Panc1 (cell line): ENCODE measurements at regions not wholly inside any gene's neighbourhood (a gene's known extent, or its start where the extent isn't known, plus 50 kb on each side); places are given as distances from the start of the nearest gene placed in this dataset.

ENCODE experiments used
- ATAC-seq: fragments of 200-7000 bp; cut with Tn5 transposase; 2 replicates; pipeline ENCODE4 v1.9.1; 2020; ENCODE audit warnings: mild to moderate bottlenecking, moderate library complexity
- BruUV-seq: library from RNA; stranded (reverse); fragments of 400-500 nt; replicated peaks from 2 replicates; lab custom pipeline; 2021; lab: Mats Ljungman, UMichigan
- CTCF ChIA-PET: fragments of 300-600 bp; sonication (Branson Sonifier 250); formaldehyde crosslinking; loops from one replicate; lab custom pipeline; 2022; ENCODE audit warnings: antibody characterized with exemption; lab: Charles Lee
- POLR2A ChIA-PET: fragments of 300-600 bp; sonication (Branson Sonifier 250); formaldehyde crosslinking; loops from one replicate; lab custom pipeline; 2022; ENCODE audit warnings: antibody characterized with exemption; lab: Charles Lee
- DNase-seq: peaks from one replicate; pipeline ENCODE4 v3.0.0-alpha.2; 2010; ENCODE audit warnings: low read depth, low spot score
- H3K27ac ChIP-seq: 2 replicates; pipeline ENCODE4 v1.5.1; 2011; ENCODE audit warnings: mild to moderate bottlenecking, low read length, inconsistent platforms
- H3K27me3 ChIP-seq: fragments of 200-500 bp; sonication (Bioruptor generic); 2 replicates; pipeline ENCODE4 v1.6.0; 2014; ENCODE audit warnings: low read length, inconsistent platforms; ENCODE audit not compliant: control insufficient read depth, insufficient read depth
- H3K36me3 ChIP-seq: fragments of 200-500 bp; sonication (Bioruptor generic); 2 replicates; pipeline ENCODE4 v1.5.1; 2014; ENCODE audit warnings: inconsistent platforms, mild to moderate bottlenecking, low read length, moderate library complexity; ENCODE audit not compliant: control insufficient read depth, insufficient read depth
- H3K4me1 ChIP-seq: 2 replicates; pipeline ENCODE4 v1.5.1; 2011; ENCODE audit warnings: inconsistent platforms, mild to moderate bottlenecking, low read length, moderate library complexity; ENCODE audit not compliant: control insufficient read depth, insufficient read depth
- H3K4me3 ChIP-seq, 2 experiments: 2 replicates each; pipeline ENCODE4 v1.5.1; 2011 to 2012; ENCODE audit warnings: low read depth in 2 of 2, low read length in 2 of 2, mild to moderate bottlenecking in 2 of 2, inconsistent platforms in 1 of 2, moderate library complexity in 1 of 2
- H3K9me3 ChIP-seq: fragments of 200-500 bp; sonication (Bioruptor generic); 2 replicates; pipeline ENCODE4 v1.5.1; 2014; ENCODE audit warnings: low read depth, mild to moderate bottlenecking, inconsistent platforms, low read length, moderate library complexity; ENCODE audit not compliant: control insufficient read depth, insufficient read depth
- POLR2AphosphoS5 ChIP-seq: IDR thresholded peaks from 2 replicates; pipeline ENCODE4 v1.6.1; 2012; ENCODE audit warnings: mild to moderate bottlenecking, low read depth, low read length, moderate library complexity
- SIN3A ChIP-seq: IDR thresholded peaks from 2 replicates; pipeline ENCODE4 v1.6.1; 2012; ENCODE audit warnings: low read depth, mild to moderate bottlenecking, low read length, moderate library complexity, borderline replicate concordance; ENCODE audit not compliant: insufficient read depth
- TCF7L2 ChIP-seq: IDR thresholded peaks from 2 replicates; pipeline ENCODE4 v1.6.1; 2011; ENCODE audit warnings: mild to moderate bottlenecking, low read depth, low read length, inconsistent platforms
- in situ Hi-C: cut with HindIII; loops from 2 replicates; pipeline ENCODE4 v1.10.0; 2016; ENCODE audit warnings: low sequenced_read_pairs, low pct_unique_long_range_greater_than_20kb
- intact Hi-C: fragments of 100-400 bp; cut with micrococcal nuclease; formaldehyde crosslinking; loops from one replicate; pipeline ENCODE4 v1.10.0; 2022; ENCODE audit not compliant: unreplicated experiment
- TF ChIP-seq, protein P1 (sequence below): fragments of 450-650 bp; IDR thresholded peaks from 2 replicates; pipeline ENCODE4 v1.5.1; 2017; ENCODE audit warnings: mild to moderate bottlenecking
- TF ChIP-seq, protein P2 (sequence below), 2 experiments: IDR thresholded peaks; 2 replicates each; pipeline ENCODE4 v1.6.1; 2011 to 2012; ENCODE audit warnings: low read depth in 2 of 2, control low read depth in 1 of 2, low read length in 1 of 2, mild to moderate bottlenecking in 1 of 2, moderate library complexity in 1 of 2; ENCODE audit not compliant: insufficient read depth in 1 of 2

DNA sequence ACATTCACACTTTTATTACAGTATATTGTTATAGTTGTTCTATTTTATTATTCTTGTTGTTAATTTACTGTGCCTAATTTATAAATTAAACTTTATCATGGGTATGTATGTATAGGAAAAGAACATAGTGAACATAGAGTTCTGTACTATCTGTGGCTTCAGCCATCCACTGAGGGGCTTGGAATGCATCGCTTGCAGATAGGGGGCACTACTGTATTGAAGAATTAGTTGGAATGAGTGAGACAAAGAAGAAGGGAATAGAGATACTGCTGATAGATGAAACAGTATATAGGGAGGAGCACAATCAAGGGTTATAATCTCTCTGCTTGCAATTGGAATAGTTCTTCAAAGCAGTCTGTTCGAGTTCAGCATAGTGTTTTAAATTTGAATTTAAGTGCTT, 432.2 kb downstream of the RAB38 start:
- CTCF ChIA-PET: no interaction called here
- in situ Hi-C loops (no loop called here), intact Hi-C loops (no loop called here)
- H3K27ac ChIP-seq: no peak overlapping the region
- no peaks in the 10 kb centered on the region; the same call in 1 of the 2 replicates for H3K27me3 ChIP-seq
- H3K4me3 ChIP-seq: no peak overlapping the region
- DNase-seq: no peak
- no peaks in the 10 kb centered on the region for H3K9me3 ChIP-seq
- no peaks in the 10 kb centered on the region for H3K36me3 ChIP-seq
- no peak for TF ChIP-seq TCF7L2
- no peak for TF ChIP-seq POLR2AphosphoS5
- TF ChIP-seq SIN3A: no peak
- TF ChIP-seq, protein P1, sequence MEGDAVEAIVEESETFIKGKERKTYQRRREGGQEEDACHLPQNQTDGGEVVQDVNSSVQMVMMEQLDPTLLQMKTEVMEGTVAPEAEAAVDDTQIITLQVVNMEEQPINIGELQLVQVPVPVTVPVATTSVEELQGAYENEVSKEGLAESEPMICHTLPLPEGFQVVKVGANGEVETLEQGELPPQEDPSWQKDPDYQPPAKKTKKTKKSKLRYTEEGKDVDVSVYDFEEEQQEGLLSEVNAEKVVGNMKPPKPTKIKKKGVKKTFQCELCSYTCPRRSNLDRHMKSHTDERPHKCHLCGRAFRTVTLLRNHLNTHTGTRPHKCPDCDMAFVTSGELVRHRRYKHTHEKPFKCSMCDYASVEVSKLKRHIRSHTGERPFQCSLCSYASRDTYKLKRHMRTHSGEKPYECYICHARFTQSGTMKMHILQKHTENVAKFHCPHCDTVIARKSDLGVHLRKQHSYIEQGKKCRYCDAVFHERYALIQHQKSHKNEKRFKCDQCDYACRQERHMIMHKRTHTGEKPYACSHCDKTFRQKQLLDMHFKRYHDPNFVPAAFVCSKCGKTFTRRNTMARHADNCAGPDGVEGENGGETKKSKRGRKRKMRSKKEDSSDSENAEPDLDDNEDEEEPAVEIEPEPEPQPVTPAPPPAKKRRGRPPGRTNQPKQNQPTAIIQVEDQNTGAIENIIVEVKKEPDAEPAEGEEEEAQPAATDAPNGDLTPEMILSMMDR: no peak
- TF ChIP-seq, protein P2, sequence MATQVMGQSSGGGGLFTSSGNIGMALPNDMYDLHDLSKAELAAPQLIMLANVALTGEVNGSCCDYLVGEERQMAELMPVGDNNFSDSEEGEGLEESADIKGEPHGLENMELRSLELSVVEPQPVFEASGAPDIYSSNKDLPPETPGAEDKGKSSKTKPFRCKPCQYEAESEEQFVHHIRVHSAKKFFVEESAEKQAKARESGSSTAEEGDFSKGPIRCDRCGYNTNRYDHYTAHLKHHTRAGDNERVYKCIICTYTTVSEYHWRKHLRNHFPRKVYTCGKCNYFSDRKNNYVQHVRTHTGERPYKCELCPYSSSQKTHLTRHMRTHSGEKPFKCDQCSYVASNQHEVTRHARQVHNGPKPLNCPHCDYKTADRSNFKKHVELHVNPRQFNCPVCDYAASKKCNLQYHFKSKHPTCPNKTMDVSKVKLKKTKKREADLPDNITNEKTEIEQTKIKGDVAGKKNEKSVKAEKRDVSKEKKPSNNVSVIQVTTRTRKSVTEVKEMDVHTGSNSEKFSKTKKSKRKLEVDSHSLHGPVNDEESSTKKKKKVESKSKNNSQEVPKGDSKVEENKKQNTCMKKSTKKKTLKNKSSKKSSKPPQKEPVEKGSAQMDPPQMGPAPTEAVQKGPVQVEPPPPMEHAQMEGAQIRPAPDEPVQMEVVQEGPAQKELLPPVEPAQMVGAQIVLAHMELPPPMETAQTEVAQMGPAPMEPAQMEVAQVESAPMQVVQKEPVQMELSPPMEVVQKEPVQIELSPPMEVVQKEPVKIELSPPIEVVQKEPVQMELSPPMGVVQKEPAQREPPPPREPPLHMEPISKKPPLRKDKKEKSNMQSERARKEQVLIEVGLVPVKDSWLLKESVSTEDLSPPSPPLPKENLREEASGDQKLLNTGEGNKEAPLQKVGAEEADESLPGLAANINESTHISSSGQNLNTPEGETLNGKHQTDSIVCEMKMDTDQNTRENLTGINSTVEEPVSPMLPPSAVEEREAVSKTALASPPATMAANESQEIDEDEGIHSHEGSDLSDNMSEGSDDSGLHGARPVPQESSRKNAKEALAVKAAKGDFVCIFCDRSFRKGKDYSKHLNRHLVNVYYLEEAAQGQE (IDR thresholded peaks at IDR 0.05; ENCODE audit: insufficient read depth in 1 of 2, low read depth in 2 of 2, low read length in 1 of 2): no peak
- POLR2A ChIA-PET: no interaction called here
- no peaks in the 10 kb centered on the region for H3K4me1 ChIP-seq
- no TSS peak for BruUV-seq
- ATAC-seq: no peak

DNA sequence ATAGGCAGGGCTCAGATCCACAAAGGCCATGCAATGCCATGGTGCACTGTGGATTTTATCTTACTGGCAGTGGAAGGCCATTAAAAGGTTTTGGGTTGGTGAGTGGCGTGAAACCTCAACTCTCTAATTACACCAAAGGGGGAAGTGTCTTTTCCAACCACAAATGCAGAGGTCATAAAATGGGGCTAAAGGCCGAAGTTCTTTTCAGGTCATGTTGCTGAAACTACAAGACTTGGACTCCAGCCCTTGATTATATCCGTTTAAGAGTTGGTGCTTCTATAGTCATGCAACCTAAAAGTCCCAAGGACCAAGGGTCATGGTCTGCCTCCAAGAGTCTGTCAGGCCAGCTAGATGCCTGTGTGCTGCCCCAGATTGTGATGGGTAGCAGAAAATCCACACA, 434.3 kb downstream of the RAB38 start:
- BruUV-seq: no TSS peak
- in situ Hi-C loops: no loop called here
- intact Hi-C loops: no loop called here
- ChIA-PET POLR2A (no interaction called here), CTCF (no interaction called here)
- Histone ChIP-seq H3K27me3 (no peaks in the 10 kb centered on the region; the same call in 1 of the 2 replicates), H3K9me3 (no peaks in the 10 kb centered on the region), H3K36me3 (no peaks in the 10 kb centered on the region), H3K27ac (no peak overlapping the region), H3K4me1 (no peaks in the 10 kb centered on the region), H3K4me3 (no peak overlapping the region)
- TF ChIP-seq TCF7L2: no peak
- TF ChIP-seq, protein P1: no peak
- TF ChIP-seq POLR2AphosphoS5: no peak
- no peak for TF ChIP-seq SIN3A
- TF ChIP-seq, protein P2 (IDR thresholded peaks at IDR 0.05; ENCODE audit: insufficient read depth in 1 of 2, low read depth in 2 of 2, low read length in 1 of 2): no peak
- ATAC-seq (no peak), DNase-seq (no peak)
